Left forelimb (tissue), 1 donor: ENCODE measurements at regions not wholly inside any gene's neighbourhood (a gene's known extent, or its start where the extent isn't known, plus 50 kb on each side); places are given as distances from the start of the nearest gene placed in this dataset.
"Not testable (repeated sequence)": the region's sequence is repeated elsewhere in the genome, so short reads cannot be mapped to it uniquely, and the experiment has no call there.

Source experiments
- DNase-seq: peaks from one replicate; pipeline ENCODE4 v3.0.0-alpha.2; 2018; ENCODE audit warnings: low spot score

DNA sequence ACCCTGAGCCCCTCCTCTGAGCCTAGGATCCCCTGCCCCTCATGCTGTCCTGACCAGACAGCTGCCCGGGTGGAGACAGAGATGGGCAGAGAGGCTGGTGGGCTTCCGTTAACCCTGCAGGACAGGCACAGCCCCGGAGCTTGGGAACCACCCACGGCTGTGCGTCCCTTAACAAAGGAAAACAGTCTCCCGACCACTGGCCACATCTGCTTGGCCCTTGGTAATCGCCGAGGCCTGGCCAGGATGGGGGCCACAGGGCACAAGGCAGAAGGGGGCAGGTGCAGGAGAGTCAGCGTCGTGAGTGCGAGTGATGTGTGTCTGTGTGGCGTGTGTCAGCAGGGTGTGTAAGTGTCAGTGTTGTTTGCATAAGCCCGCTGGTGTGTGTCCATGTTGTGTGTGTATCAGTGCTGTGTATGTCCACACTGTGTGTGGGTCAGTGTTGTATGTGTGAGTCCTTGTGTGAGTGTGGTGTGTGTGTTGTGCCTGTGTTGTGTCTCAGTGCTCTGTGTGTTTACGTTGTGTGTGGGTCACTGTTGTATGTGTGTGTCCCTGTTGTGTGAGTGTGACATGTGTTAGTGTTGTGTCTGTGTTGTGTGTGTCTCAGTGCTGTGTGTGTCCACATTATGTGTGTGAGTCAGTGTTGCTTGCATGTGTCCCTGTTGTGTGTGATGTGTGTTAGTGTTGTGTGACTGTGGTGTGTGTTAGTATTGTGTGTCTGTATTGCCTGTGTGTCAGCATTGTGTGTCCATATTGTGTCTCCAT lies 369.5 kb downstream of the BRD1 start:
- DNase-seq = no peak

DNA sequence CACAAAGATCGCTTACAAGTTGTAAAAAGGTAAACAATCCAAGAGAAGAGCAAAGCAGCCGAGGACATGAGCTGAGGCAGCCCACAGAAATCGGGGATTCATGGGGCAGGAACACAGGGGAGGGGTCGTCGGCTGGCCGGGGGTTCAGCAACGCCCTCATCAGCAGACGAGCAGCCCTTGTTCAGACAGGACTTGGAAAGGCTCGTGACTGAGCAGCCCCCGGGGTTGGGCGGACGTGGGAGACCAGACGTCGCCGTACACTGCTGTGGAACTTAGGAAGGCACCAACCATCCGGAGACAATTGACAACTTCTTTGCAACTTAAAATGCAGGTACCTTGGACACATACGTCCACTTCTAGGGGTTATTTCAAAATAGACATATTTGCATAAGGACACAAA lies 370.5 kb downstream of the BRD1 start:
- DNase-seq = peak; percentile 34

DNA sequence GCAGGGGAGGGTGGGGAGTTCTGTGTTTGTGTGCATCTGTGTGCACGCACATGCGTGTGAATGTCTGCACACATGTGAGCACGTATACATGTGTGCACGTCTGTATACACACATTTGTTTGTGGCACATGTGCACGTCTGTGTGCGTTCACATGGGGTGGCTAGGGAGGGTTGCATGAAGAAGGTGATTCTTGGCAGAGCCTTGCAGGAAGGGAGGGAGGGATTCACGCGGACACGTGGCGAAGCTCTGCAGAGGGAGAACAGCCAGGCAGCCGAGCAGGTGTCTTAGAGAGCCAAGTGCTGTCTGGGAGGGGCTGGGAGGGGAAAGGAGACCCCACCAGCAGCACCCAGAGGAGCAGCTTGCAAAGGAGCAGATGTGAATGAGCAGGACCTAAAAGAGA lies 372.1 kb downstream of the BRD1 start:
- no peak for DNase-seq

DNA sequence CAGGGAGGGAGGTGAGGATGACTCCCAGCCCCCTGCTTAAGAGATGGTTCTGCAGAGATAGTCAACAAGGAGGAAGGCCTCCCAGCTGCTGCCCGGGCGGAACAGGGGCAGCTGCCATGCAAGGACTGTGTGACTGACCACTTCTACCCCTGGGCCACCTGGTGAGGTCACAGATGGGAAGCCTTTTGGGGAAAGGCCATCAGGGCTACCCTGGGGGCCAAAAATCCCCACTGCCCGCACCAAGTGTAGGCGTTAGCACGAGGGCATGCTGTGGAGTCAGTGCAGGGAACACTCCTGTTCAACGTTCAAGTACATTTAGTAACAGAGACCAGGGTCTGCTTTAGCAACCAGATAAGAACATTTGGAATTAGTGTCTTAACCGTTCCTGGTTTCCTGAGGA lies 372.9 kb downstream of the BRD1 start:
- DNase-seq = no peak

DNA sequence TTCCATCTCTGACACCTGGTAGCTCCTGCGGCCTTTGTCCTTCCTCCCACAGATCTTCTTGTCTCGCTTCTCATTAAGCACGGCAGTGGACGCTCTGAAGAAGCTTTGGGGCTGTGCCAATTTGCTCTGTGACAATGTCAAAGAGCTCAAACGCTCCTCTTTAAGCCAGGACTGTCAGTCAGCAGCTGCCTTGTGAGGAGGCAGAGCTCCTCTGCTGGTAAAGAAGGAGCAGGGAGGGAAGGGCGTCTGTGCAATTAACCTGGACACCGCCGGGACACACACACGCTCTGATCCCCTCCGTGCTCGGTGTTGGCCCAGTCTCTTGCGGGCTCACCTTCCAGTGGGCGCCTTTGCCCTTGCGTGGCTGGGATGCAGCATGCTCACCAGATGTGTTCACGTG lies 373.9 kb downstream of the BRD1 start:
- DNase-seq = no peak

DNA sequence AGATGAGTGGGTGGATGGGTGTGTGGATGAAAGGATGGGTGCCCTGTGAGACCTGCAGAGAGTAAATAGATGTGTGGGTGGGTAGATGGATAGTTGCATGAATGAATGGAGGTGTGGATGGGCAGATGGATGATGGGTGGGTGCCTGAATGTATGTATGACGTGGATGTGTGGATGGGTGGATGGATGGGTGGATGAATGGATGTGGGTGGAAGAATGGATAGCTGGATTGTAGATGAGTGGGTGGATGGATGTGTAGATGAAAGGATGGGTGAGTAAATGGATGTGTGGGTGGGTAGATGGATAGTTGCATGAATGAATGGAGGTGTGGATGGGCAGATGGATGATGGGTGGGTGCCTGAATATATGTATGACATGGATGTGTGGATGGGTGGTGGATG lies 374.7 kb downstream of the BRD1 start:
- not testable (repeated sequence) for DNase-seq

DNA sequence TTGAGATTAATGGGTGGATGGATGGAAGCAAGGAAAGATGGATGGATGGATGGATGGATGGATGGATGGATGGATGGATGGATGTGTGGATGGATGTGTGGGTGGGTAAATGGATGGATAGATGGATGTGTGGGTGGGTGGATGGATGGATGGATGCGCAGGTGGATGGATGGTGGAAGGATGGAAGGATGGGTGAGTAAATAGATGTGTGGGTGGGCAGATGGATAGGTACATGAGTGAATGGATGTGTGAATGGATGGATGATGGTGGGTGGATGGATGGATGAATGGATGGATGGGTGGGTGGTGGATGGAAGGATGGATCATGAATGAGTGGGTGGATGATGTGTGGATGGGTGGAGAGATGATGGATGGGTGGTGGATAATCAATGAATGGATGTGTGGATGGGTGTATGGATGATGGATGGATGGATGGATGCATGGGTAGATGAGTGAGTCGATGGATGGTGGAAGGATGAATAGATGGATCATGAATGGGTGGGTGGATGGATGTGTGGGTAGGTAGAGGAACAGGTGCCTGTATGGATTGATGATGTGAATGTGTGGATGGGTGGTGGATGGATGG lies 375.2 kb downstream of the BRD1 start:
- no peak for DNase-seq

DNA sequence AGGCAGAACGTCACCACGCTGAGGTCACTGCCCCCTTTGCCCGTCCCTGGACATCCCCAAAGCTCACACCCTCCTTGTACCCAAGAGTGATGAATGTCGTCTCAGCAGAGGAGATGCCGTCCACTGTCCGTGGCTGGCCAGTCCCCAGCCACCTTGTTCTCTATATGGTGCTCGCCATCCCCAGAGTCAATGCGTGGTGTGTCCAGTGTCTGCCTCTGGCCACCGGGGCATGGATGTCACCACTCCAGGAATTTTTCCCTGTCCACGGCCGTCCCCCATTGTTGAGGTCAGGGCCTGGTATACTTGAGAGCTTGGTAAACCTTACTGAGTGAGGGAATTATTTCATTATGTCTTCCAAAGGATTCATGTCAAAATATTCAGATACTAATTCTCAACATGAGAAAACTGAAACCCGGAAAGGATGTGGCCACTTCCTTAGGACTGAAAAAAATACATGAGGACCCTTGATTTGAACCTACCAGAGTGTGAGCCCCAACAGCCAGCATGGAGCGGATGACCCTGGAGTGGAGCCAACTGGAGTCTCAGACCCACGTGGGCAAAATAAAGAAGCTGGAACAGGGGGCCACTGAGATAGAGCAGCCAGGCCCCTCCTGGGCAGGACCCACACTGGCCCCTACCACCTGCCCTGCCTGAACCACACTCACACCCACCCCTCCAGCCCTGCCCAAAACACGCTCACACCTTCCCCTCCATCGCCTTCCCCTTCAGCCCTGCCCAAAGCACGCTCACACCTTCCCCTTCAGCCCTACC lies 376.4 kb downstream of the BRD1 start:
- DNase-seq = peak; percentile 56

DNA sequence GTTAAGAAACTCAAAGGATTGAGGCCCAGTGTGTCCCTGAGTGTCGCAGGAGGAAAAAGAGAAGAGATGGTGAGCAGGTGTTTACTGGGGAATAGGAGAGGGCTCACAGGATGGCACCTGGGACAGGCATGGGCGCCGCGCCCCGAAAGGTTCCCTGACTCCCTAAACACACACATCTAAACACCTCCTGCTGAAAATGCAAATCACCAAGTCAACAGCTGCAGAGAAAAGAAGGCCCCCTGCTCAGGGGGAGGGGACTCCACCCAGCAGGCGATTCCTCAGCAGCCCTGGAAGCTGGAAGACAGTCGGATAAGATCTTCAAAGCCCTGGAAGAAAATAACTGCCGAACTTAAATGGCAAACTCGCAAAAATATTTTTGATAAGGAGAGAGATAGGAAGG lies 377.2 kb downstream of the BRD1 start:
- DNase-seq = no peak

DNA sequence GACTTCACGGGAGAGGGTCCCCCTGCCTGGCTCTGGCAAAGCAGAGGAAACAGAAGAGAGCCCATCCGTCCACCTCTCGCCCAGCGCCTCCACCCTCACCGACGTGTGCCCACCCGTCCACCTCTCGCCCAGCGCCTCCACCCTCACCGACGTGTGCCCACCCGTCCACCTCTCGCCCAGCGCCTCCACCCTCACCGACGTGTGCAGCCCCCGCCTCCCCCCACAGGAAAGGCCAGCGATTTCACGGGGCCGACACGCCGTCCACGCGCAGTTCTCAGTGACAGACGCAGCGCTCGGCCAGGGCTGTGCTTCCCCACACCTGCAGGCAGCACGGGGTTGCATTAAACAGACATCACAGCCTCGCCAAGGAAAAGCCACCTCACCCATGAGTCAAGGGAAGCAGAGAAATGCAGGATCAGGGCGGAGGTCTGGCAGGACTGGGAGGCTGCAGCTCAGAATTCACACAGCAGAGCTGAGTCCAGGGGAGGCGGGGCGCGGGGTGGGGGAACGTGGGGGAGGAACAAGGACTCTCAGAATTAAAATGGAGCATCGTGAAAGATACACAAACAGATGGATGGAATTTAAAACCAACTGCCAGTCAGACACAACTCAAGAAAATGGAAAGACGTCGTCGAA lies 377.7 kb downstream of the BRD1 start:
- DNase-seq = peak; percentile 55

DNA sequence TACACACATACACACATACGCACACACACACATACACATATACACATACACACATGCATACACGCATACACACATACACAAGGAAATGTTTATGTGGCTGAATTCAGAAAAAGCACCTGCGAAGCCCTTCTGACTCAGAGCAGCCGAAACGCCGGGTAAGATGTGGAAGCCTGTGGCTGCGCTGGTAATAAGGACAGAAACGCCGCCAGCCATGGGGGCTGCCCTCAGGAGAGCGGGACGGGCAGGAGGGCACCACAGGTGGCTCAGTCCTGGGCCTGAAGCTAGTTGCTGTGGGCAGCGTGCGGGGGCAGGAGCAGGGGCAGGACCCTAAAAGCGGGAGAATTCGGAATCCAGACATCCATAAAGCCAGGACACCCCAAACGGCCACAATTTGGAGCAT lies 378.3 kb downstream of the BRD1 start:
- DNase-seq = peak; percentile 37

DNA sequence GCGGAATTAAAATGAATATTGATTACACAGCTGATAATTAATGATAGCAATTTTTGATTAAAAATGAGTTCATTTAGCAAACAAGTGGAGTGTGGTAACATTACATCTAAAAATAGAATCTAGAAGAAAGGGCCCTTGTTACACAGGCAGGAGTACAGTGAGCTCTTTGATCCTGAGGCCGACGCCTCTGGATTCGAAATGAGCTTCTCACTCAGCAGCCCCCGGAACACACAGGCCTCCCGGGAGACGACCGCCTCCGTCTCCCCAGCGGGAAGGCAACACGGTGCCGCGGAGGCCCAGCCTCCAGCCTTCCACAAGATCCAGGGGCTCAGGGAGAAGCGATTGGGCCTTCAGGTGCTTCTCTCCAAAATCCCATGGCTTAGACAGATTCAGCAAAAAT lies 379.1 kb downstream of the BRD1 start:
- peak; percentile 23 for DNase-seq

DNA sequence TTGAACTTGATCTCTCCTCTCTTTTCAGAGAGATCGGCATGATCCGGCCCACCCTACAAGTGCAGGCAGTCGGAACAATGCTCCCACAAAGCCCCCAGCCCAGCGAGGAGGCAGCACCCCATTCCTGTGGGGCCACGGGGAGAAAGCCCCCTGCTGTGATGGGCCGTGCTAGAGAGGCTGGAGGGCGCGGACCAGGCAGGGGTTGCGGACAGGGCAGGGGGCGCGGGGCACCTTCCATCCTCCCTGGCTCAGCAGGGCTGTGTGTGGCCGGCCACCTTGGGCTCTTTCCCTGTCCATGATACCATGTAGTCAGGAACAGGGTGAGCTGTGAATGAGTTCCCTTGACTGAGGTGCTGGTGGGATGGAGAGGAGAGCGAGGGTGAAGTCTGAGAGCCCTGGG lies 379.8 kb downstream of the BRD1 start:
- DNase-seq = peak; percentile 31

DNA sequence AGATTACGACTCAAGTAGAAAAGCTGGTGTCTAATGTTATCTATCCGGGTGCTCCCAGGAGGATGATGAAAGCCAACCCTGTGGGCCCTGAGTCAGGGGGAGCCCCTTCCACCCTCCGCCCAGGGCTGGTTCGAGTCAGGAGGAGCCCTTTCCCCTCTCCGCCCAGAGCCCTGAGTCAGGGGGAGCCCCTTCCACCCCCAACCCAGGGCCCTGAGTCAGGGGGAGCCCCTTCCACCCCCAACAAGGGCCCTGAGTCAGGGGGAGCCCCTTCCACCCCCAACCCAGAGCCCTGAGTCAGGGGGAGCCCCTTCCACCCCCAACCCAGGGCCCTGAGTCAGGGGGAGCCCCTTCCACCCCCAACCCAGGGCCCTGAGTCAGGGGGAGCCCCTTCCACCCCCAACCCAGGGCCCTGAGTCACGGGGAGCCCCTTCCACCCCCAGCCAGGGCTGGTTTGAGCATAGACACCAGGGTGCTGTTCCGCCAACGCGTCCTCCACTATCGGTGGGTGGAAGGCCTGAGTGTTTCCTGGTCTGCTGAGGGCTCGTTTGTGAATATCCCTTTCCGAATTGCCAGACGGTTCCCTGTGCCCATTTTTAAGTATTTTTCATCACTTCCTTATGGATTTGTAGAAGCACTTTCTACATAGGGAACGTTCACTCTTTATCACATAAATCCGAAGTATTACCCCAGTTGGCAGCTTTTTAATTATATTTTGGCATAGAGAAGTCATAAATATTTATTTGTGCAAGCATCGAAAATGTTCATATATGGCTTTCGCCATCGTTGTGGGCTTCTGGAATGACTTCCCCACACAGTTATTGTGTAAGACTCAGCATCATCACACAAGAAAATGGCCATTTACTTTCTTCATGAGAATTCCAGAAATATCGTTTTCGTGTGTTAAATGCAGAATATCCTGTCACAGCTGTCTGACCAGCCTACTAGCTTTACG lies 380.6 kb downstream of the BRD1 start:
- DNase-seq = peak; percentile 40

DNA sequence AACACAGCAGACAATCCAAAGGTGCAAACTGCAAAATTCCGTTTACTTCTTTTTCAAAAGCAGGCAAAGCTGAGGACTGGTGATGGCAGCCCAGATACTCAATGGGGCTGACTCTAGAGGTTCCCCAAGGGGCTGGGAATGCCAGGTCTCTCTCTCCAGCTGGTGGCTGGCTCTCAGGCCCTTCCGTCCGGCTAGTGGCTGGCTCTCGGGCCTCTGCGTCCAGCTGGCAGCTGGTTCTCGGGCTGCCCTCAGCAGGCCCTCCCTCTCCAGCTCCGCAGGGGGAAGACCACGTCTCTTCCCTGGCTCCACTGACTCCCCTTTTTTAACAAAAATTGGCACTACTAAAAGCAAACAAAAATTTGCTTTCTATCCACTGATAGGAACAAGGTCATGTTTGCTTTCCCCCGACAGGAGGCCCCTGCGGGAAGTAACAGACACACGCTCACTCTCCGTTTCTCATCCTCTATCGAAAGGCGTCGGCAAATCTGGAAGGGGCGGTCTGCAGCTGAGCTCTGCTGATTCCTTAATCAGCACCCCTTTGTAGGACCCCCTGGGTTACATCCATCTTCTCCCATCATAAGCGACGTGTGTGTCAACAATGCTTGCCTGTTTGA lies 381.4 kb downstream of the BRD1 start:
- peak; percentile 22 for DNase-seq

DNA sequence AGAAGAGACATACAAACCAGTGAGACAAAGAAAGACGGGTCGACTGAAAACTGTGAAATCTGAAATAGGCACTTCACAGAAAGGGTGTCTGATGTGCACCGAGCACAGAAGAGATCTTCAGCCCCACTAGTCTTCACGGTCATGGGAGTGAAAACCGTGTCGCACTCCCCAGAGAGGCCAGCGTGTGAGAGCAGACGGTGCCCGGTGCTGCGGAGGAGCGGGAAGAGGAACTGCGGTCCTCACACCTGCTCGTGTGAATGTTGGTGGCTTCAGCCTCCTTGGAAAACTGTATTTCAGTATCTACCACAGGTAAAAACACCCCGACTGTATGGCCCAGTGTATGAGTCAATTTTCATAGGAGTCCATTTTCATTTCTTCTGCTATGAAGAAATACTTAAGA lies 382.9 kb downstream of the BRD1 start:
- no peak for DNase-seq

DNA sequence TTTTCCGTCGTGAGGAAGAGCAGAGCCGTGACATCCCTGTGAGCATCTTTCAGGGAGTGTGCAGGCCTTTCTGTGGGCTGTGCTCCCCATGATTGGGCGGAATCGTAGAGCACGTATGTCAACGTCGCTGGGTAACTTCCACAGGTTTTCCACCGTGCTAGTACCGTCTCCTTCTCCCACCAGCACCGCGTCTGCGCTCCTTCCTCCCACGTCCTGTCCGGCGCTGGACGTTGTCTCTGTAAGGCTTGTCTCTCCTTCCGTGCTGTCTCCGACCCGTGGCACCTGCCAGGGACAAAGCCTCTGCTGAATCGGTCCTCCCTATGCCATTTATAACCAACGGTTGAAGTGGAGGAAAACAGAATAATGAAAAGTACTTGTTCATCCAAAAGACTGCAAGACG lies 386.7 kb downstream of the BRD1 start:
- no peak for DNase-seq

DNA sequence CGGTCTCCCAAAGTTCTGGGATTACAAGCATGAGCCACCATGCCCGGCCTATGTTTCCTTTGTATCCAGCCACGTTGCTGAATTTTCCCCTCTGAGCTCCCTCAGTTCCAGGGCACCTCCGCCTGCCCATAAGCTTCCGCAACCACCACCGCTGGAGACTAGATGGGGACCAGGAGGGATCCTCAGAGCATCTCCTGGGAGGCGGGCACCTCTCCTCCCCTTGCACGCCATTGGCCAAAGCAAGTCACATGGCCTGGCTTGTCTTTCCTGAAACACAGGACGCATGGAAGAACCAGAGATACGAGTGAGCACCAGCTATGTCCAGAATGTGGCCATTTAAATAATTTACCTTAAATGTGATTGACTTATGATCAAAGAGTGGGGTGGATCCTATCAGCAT lies 388.3 kb downstream of the BRD1 start:
- peak; percentile 26 for DNase-seq

DNA sequence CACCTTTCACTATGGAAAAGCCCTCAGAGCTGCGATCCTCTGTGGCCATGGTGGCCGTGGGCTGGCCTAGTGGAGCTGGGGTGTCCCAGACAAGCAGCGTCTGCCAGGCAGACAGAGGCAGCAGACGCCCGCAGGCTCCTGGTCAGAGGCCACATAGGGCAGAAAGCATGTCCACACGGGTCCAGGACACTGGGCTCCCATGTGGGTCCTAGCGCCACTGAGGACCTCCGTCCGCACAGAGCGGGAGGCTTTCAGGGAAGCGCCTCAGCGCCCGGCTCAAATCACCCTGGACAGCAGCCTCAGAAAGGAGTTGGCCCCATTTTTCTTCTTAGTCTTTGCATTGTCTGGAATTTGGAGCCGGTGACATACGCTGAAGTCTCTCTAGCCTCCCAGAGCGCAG lies 389.7 kb downstream of the BRD1 start:
- DNase-seq = peak; percentile 62

DNA sequence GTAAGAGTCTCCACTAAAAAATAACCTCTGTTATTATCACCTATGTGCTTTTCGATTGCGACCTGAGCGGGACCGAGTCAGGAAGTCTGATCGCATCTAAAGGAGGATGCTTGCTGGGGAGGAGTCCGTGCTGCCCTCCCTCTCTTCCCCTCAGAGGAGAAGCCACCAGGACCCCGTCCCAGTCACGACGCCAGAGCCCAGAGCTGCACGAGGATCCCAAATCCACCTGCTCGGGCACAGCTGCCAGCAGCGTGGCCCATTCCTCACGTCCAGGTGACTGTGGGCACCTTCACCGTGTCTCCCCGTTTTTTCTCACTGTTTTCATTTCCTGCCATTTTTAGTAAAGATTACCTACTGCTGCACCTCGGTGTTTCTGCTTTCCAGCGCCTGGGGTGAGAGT lies 390.3 kb downstream of the BRD1 start:
- DNase-seq = peak; percentile 23

DNA sequence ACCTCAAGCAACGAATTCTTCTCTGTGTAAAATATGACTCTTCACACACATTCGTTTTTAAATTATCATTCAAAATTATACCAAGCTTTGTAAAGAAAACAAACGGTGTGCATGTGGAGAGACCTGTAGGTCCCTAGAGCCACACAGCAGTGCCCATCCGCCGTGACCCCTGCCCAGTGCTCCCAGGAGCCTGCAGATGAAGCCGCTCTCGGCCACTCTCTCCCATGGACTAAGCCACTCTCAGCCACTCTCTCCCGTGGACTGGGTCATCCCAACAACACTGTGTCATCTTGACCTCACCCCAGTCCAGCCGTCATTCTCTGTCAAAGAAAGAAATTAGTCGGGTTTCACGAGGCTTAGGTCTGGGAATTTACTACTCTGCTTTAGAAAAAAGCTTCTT lies 391.6 kb downstream of the BRD1 start:
- no peak for DNase-seq
